PC-9 (cell line): ENCODE measurements at regions not wholly inside any gene's neighbourhood (a gene's known extent, or its start where the extent isn't known, plus 50 kb on each side); places are given as distances from the start of the nearest gene placed in this dataset.

Experiments
- CTCF ChIP-seq: fragments of 200-600 bp; sonication (generic); conservative IDR thresholded peaks from 2 replicates; pipeline ENCODE4 v1.6.1; 2017; ENCODE audit warnings: mixed run types, antibody characterized with exemption, mild to moderate bottlenecking, moderate library complexity
- EZH2 ChIP-seq: fragments of 200-600 bp; sonication (generic); IDR thresholded peaks from 2 replicates; pipeline ENCODE4 v1.8.0; 2017; ENCODE audit warnings: antibody characterized with exemption, low read depth

DNA sequence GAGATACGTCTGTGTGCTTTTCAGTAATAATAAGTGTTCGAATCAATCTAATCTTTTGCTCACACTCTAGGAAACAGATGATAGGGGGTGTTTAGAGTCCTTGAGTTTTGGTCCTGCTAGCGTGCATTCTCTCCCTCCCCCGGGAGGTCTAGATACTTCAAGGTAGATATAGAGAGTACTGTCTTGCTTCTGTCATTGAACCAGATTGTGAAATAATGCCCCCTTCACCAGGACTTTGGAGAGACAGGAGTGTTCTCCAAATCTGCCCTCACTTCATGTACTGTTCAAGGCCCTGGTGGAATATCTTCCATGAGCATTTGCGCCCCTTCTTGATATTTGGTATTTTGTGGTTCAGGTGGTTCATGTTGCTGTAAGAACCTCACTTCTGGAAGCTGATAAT, 59.4 kb upstream of the MGAT5 start:
- TF ChIP-seq CTCF (no peak), EZH2 (no peak)
